DLD1 (cell line): ENCODE measurements at regions not wholly inside any gene's neighbourhood (a gene's known extent, or its start where the extent isn't known, plus 50 kb on each side); places are given as distances from the start of the nearest gene placed in this dataset.
"Not testable (repeated sequence)": the region's sequence is repeated elsewhere in the genome, so short reads cannot be mapped to it uniquely, and the experiment has no call there.

Source experiments
- in situ Hi-C: cut with HindIII; loops from 2 replicates; pipeline ENCODE4 v1.10.0; 2017; ENCODE audit warnings: low sequenced_read_pairs

DNA sequence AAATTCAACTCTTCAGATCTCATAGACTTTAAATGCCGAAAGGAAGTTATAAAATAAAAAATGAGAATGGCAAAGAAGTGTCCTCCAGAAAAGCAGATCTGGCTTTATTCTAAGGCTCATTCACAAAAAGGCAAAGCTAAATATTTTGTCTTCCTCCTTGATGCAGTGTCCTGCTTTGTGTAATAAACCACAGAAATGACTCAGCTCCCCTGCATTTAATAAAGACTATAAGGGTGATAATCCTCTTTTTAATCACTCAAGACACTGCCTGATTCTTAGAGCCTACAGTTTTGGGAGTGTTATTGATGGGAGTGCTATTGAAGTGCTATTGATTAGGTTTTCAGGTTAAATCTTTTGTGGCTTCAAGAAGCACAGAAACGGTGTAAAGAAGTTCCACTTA is 482.0 kb downstream of the PCDH20 start:
- in situ Hi-C loops: no loop called here

DNA sequence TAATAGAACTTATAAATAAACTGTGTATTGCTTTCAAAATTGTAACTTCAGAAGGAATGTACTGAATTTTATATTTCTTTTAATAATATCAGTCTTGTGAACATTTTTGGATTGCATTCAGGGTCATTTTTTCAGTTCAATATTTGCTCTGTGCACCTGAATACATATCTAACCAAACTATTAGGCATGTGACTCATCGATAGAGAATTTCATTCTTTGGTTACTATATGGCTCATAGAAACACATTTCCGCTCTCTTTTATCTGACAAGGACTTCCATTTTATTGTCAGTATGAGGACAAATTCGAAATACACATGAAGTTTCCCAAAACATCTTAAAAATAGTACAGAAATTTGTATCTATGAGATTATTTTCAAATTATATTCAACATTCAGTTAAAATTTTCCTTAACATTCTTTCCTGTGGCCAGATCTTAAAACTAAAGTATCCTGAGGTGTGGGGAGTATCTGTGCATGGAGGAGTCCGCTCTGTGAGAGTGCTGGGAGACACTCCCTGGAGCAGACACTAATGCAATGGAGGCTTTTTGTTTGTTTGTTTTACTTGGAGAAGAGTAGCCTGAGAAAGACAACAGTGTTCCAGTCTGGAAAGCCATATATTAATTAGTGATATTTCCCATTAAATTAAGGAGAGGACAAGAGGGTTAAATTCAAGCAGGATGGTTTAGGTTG is 483.6 kb downstream of the PCDH20 start:
- in situ Hi-C loops: no loop called here

DNA sequence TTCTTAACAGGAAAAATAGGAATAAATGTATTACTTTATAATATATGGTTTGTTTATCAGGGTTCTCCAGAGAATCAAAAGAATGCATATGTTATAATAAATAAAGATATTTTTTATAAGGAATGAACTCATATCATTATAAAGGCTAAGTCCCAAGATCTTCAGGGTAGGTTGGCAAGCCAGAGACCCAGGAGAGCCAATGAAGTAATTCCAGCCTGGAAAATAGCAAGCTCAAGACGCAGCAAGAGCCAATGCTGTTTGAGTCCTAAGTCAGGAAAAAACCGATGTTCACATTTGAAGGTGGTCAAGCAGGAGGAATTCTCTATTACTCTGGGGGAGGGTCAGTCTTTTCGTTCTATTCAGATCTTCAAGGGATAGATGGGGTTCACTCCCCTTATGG is 490.0 kb downstream of the PCDH20 start:
- in situ Hi-C loops: no loop called here

DNA sequence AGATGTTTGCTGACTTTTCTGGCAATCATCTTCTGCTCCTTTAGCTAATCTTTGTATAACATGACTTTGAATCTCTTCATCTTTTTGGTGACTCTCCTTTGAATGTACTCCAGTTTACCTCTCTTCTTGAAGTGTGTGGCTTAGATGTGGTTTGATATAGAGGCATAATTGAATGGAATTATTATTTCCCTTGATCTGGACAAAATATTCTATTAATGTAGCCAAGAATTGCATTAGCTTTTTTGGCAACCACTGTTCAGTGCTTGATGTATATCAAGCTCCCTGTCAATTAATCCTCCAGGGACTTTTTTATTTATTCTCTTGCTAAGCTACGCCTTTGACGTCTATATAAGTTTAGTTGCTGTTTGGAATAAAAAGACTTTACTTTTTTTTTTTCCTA is 490.8 kb downstream of the PCDH20 start:
- in situ Hi-C loops: no loop called here

DNA sequence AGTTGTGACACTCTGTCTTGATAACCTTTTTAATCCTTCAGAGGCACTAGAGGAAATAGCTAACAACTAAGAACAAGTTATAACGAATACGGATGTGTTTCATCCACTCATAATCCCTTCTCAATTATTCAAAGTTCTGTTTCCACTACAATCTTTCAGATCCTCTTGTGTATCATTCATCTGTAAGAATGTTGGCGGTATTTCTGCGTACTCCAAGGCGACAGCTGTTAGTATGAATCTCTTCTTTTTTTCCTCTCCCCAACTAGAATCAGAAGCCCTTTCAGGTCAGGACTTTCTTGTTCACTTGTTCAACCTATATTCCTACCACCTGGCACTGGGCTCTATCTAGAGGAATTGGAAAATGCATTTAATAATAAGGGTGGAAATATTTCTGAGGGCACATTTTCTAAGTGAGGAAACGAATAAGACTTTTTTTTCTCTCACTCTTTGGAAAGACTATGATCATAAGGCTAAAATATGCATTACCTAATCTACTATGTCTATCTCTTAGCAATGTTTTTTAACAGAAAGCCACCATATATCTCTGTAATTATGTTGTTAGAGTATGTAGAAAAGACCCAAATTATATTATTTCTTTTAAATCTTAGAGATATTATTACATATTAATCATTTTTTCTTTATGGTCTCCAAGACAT is 492.9 kb downstream of the PCDH20 start:
- in situ Hi-C loops: no loop called here

DNA sequence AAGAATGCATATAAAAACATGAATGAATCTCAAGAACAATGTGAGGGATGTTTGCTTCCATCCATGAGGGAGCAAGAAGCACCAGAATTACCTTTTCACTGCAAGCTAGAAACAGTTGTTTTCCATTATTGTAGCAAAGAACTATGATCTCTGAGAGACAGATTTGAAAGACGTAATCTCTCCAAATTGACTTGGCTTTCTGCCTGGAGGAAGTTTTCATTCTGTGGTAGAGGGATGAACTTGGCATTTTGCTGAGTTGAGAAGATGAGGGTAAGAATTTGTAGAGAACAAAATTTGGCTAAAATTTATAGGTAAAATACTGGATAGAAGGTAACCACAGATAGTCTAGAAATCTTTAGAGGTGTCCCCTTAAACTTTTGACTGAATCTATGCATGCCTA is 496.8 kb downstream of the TDRD3 start:
- in situ Hi-C loops: no loop called here

DNA sequence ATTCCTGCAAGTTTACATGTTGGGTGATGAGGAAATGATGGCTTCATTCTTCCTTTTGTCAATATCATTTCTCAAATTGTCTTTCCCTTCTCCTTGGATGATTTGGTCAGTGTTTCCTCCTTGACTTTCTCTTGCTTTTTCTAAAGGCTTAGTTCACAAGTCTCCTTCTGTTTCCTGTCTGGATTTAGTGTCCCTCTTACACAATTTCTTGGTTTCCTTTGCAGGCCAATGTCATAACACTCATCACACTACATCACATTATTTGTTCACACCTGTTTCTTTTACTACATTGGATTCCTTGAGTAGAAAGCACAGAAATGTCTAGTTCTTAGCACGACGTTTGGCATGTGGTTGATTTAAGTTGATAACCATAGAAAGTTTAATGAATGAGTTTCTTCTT is 490.7 kb downstream of the TDRD3 start:
- in situ Hi-C loops: no loop called here

DNA sequence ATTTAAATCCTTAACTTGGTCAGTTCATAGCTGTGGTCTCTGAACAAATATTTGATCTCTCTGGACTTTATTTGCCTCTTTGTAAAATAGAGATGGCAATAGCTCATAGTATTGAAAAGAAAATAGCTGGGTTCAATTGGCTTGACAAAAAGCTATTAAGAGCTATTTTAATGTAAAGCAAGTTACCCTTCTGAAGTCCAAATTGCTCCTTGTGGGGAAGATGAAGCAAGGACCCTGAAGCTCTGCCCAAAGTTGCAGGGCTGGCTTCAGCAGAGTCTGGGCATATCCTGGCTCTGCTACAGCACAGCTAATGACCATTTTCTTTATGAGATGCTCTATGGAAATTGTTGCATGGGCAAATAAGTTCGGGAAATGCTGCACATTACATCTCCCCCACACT is 484.5 kb downstream of the TDRD3 start:
- in situ Hi-C loops: no loop called here

DNA sequence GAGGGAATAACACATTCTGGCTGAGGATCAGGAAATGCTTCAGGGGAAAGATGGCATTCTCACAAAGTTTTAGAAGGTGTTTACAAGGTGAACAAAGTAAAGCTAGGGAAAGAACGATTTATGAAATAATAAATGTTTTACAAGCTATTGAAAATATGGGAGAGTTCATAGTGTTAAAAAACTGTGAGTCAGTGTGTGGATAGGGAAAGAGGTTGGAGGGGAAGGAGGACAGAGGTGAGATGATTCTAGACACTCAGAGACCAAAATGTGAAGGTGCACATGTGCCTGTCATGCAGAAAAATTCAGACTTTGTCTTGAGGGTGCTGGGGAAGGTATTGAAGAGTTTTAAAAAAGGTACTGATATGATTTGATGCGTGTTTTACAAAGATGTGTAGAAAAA is 476.1 kb downstream of the TDRD3 start:
- in situ Hi-C loops: no loop called here

DNA sequence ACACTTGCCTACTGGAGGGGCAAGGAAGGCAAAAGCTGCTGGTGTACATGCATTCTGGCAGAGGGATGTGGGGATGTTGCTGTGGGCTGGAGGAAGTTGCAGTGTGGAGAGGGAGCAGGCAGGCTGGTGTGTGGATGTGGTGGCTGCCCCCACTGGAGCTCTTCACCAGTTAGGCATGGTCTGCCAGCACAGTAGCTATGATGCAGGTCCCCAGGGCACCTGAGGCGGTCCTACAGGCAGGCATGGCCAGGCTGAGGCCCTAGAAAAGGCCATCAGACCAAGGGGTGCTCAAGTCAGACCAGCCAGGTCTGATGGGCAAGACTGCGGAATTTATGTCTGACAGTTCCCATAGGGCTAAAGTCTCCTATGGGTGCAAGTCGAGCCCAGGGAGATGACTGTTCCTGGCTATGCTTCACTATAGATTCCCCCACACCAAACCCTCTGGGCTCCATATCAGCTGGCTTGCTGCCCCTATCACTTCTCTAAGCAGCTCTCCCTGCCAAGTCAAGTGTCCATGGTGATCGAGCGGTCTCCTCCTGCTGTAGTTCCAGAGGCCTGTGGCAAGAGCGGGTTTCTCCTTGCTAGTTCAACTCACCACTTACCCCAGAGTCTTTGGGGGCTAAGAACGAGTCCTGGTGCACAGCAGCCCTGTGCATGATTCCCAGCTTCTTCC is 473.1 kb downstream of the TDRD3 start:
- in situ Hi-C loops: no loop called here

DNA sequence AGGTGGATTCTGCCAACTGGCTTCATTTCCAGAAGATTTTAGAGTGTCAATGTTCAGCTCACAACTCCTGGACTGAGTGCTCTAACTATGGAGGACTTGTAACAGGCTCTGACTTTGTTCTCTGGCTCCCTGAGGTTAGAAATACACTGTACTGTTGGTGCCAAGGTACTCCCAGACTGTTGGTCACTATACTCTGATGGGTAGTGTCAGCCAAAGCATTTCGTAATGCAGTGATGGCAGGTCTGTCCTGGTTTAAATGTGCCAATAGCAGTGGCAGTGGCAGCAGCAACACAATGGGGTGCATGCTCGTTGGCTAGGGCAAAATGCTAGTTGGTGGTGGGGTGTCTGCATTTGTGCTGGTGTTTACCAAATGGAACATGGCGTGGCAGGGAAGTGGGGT is 472.2 kb downstream of the TDRD3 start:
- in situ Hi-C loops: no loop called here

DNA sequence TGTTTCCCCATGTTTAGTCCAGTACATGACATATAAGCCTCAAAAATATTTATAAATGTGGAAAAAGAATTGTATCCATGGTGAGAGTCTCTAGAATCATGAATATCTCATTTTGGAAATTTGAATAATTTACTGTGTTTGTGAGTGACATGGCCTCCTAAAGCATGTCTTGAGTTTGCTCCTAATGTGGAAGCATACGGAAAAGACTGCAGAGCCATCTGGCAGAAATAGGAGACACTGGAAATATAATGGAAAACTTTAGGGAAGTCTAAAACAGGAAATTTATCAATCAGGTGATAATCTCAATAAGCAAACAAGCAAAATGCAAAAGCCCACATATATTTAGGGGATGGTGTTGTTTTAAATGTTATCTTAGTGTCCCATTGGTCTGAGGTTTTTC is 465.0 kb downstream of the TDRD3 start:
- in situ Hi-C loops: no loop called here

DNA sequence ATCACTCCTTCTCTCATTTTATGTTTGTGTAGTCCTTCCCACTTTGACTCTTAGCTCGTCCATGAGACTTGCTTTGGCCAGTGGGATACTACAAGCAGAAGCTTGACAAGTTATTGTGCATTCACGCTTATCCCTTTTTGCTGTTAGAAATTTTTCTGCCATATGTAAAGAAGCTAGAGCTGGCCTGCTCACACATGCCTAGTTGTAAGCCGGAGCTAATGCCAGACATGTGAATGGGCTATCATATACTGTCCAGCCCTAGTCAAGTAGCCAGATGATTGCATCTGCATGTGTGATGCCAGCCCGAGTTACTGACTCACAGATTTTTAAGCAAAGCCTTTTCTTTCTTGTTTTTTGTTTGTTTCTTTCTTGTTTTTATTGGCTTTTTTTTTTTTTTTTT is 460.7 kb downstream of the TDRD3 start:
- in situ Hi-C loops: no loop called here

DNA sequence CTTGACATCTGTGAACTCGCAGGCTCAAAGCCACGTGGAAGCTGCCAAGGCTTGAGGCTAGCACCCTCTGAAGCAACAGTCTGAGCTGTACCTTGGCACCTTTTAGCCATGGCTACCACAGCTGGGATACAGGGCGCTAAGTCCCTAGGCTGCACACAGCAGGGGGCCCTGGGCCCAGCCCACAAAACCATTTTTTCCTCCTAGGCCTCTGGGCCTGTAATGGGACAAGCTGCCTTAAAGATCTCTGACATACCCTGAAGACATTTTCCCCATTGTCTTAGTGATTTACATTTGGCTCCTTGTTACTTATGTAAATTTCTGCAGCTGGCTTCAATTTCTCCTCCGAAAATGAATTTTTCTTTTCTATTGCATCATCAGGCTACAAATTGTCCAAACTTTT is 455.9 kb downstream of the TDRD3 start:
- in situ Hi-C loops: no loop called here

DNA sequence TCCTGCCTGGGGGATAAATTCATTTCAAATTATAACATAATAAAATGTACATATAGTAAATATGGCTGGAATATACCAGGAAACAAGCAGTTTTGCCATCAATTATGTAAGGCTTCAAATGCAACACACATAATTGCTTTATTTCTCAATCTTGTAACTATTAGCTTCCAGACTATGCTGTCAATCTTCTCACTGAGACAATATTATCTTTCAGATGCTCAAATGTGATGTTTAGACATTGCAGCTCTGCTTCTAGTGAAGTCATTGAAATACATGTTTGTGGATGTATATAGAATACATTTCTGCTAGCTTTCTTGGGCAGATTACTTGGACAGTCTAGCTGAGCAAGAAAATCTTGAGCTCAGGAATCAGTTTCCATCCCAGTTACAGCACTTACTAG is 454.4 kb downstream of the TDRD3 start:
- in situ Hi-C loops: no loop called here

DNA sequence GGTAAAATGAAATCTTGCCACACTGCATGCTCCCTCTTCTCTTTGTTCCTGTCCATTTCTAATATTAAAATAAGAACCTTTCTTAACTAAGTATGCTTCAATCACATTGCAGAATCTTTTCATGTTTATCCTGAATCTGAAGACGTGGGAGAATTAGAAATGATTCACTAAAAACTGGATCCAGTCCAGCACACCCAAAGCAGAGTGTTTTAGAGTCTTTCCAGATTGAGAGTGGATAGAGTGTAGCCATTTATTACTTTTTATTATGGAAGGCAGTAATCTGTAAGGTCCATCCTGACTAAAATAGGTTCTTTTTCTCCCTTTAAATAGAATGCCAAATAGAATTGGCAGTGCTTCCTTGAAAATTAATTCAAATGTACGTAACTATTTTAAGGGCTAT is 453.5 kb downstream of the TDRD3 start:
- in situ Hi-C loops: no loop called here

DNA sequence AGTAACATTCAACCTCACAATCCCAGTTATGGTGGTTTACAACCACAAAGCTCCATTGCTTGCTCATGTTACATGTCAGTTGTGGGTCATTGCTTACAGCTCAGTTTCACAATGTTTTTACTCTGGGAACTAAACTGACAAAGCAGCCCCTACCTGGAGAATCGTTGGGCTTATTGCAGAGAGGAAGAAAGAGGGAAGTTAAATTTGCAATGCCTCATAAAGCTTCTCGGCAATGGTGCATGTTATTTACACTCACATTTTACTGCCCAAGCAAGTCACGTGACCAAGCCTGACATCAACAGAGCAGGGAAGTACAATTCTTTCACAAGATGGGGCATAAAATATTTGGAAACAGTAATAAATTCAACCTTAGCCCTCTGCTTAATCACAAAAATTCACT is 441.6 kb downstream of the TDRD3 start:
- in situ Hi-C loops: no loop called here

DNA sequence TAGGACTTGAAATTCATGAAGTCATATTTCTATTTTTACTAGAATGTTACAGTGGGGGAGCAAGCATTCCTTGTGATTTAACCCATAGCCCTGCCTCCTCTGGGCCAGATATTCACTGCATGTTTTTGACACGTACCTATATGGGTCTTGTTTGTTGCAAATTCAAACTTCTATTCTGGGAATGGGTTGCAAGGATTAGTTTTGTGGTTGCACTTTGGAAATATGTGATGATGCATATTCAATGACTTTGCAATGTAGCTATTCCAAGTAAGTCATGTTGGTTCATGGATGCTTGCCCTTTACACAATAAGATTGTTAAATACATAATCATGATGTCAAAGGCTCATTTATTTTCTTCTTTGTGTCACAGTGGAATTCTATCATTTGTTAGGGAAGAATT is 440.8 kb downstream of the TDRD3 start:
- in situ Hi-C loops: no loop called here

DNA sequence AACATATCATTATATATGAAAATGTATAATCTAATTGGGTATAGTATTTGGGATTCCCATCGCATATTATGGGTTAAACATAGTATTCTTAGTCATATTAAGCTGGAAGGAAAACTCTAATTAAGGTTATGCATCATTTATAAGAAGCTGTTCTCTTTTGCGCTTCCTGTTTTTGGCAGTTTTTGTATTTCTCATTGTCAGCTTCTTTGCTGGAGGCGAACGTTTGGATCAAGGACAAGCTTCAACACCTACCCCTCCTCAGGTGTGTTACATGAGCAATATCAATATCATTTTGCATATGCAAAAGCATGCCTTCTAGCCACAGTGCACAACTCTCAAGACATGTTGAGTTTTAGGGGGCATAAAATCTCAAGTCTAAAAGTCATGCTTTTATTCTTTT is 439.8 kb downstream of the TDRD3 start:
- in situ Hi-C loops: no loop called here

DNA sequence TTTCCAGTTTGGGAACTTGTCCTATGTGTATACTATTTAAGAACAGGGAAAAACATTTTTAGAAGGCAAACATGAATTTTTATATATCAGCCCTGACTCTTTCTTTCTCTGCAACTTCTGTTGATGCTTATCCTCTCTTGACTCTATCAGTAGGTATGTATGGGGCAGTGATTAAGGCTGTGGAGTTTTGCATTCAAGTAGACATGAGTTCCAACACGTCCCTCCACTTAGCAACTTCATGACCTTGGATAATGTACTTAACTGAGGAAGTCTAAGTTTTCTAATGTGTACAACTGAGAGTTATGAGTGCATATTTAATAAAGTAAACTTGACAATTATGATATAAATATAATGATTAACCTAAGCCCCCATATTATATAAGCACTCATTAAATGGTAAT is 414.6 kb downstream of the TDRD3 start:
- in situ Hi-C loops: no loop called here

DNA sequence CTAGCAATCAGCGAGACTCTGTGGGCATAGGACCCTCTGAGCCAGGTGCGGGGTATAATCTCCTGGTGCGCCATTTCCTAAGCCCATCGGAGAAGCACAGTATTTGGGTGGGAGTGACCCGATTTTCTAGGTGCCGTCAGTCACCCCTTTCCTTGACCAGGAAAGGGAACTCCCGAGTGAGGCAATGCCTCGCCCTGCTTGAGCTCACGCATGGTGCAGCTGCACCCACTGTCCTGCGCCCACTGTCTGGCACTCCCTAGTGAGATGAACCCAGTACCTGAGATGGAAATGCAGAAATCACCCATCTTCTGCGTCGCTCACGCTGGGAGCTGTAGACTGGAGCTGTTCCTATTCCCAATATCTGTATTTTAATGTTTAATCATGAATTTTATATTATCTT is 408.6 kb downstream of the TDRD3 start:
- in situ Hi-C loops: not testable (repeated sequence)

DNA sequence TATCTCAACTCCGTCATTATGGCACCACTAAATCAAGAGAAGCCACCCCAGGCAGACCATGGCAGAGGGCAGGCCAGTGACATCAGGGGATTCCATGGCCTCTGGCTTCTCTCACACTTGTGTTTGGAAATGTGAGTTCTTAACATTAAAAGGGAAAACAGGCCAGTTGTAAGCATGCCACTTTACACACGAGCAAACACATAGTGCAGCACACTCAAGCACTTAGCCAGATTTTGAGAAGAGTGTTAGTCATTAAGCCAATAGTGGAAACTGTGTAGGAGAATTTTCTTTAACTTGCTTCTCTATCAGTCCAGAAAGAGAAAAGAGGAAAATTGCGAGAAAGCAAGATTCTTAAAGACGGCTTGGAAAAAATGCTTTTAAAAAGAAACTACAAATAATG is 401.5 kb downstream of the TDRD3 start:
- in situ Hi-C loops: no loop called here
